SKM-1 treated with dmso at 0.1 percent for 144 hours (cell line): ENCODE measurements at regions not wholly inside any gene's neighbourhood (a gene's known extent, or its start where the extent isn't known, plus 50 kb on each side); places are given as distances from the start of the nearest gene placed in this dataset.

Source experiments
- DNase-seq: peaks from one replicate; lab custom pipeline; 2025; ENCODE audit not compliant: unreplicated experiment; lab: John Stamatoyannopoulos, UW

- no peak for DNase-seq
Observed at GRCh38 chr2:220932041-220932440, 640.1 kb downstream of the EPHA4 start.

- no peak for DNase-seq
Observed at GRCh38 chr2:220935789-220936321, 636.2 kb downstream of the EPHA4 start.

- no peak for DNase-seq
Observed at GRCh38 chr2:220936641-220937197, 635.4 kb downstream of the EPHA4 start.

GRCh38 chr2:220937245-220937644 is 634.9 kb downstream of the EPHA4 start:
- no peak for DNase-seq

GRCh38 chr2:220940646-220941045 is 631.5 kb downstream of the EPHA4 start:
- DNase-seq: no peak

- no peak for DNase-seq
Observed at GRCh38 chr2:220941683-220942082, 630.4 kb downstream of the EPHA4 start.

- DNase-seq: no peak
Observed at GRCh38 chr2:220946552-220946951, 625.6 kb downstream of the EPHA4 start.

- no peak for DNase-seq
Observed at GRCh38 chr2:220948579-220948978, 623.5 kb downstream of the EPHA4 start.

GRCh38 chr2:220949466-220949865 is 622.6 kb downstream of the EPHA4 start:
- DNase-seq: no peak

- no peak for DNase-seq
Observed at GRCh38 chr2:220955776-220956175, 616.3 kb downstream of the EPHA4 start.

GRCh38 chr2:220956429-220956828 is 615.7 kb downstream of the EPHA4 start:
- DNase-seq: no peak

- DNase-seq: no peak
Observed at GRCh38 chr2:220959391-220959802, 612.7 kb downstream of the EPHA4 start.

DNA sequence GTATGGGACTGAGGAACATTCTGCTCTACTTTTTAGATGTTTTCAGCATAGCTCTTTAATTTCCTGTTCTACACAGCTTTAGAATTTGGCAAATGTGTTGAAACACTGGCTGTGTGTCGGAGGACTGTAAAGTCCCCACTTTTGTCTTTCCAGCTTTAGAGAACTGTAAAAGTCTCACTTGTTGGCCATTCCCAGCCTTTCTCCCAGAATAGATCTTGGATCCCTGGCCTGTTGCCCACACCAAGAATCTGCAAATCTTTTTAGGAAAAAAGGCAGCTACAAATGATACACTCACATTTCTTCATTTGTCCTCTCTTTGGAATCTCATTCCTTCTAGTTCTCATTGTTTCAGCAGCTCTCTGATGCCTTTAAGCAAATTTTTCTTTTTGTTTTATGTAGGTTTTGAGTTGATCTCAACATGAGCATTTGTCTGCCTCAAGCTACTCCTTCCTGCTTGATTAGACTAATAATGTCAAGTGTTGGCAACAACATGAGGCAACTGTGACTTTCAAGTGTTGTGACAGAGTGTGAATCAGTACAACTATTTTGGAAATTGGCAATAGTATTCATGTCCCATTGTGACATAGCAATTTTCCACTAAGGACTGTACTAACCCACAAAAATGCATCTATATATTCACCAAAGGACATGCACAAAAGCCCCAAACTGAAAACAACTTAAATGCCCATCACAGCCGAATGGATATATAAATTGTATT is 610.8 kb downstream of the EPHA4 start:
- no peak for DNase-seq

GRCh38 chr2:220962556-220962955 is 609.5 kb downstream of the EPHA4 start:
- no peak for DNase-seq

- no peak for DNase-seq
Observed at GRCh38 chr2:220963076-220963475, 609.0 kb downstream of the EPHA4 start.

DNA sequence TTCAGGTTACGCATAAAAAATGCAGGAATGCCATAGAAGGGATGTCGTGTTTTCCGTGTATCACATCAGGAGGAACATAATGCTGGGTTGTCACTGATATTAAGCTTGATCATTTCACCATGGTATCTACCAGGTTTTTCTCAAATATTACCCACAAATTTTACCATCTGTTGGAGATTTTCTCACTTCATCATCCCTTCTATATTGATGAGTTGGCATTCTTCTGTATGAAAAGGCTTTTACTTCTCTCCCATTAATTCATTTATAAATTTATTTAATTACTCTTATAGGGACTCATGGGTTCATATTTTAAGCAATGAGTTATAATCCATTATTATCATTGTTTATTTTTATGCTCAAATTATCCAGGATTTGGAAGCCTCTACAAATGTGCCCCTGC is 608.2 kb downstream of the EPHA4 start:
- DNase-seq: no peak

DNA sequence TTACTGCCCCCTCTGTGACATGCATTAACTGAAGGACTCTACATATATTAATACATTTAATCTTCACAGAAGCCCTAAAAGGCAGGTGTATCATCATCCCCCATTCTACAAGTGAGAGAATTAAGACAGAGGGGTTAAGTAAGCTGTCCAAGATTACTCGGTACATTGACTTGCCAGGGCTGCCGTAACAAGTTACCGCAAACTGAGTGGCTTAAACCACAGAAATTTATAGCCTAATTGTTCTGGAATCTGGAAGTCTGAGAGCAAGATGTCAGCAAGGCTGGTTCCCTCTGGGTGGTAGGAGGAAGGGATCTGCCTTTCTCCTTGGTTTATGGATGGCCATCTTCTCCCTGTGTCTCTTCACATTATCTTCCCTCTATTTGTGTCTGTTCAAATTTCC is 605.5 kb downstream of the EPHA4 start:
- DNase-seq: no peak

DNA sequence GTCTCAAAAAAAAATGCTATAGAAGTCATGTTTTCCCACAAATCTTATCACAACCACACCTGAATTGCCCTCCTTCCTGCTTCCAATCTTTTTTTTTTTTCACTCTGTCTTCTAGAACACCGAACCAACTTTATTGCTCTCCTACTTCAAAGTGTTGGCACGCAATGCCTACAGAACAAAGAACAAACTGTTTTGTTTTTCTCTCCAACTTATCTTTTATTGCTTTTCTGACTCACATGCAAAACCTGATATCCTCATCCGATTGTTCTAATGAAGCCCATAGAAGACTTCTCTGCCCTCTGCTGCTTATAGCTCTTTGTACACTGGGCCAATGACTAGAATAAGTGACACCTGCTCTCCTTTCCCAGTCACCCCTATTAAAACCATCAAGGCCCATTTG is 602.8 kb downstream of the EPHA4 start:
- no peak for DNase-seq

DNA sequence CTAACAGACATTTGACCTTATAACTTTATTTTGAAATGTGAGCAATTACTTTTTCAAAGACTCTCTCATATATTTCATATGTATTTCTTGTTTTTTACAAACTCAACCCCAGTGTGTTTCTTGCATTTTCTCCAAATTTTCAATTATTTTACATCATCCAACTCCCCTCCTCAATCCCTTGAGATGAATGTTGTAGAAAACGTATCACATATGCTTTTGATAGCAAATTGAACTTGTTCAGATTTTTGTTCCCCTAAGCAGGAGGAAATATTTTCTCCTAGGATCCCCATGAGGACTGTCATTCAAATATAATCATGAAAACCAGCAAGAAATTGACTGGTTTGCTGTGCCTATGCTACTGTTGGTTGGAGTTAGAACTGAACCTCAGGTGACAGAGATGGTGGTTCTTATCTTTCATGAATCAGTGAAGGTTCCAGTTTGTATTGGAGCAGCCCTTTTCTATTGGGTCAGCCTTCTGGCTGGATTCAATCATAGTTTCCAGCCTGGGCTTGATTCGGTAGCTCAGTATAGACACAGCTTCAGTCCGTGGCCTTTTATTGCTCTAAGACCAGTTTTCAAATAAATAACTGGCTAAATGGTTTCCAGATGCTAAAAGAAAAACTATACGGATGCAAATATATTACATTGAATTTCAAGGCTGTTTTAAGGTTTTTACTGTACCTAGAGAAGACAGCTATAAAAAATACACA is 591.0 kb downstream of the EPHA4 start:
- no peak for DNase-seq

DNA sequence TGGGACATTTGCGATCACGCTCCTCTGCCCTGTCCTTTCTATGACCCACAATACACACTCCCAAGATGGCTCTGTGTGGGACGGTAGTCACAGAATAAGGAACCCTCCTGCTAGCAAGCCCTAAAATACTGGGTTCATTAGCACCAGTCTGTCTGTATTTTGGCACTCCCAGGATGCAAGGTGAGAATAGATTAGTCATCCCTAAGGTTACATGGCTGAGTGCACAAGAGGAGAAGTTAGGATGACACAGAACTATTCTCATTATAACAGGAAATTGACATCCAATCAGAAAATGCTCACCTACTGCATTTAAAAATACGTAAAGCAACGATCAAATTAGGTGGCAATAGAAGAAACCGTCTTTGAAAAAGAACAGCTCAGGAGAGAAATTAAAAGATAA is 590.2 kb downstream of the EPHA4 start:
- DNase-seq: no peak

GRCh38 chr2:220985561-220985960 is 586.5 kb downstream of the EPHA4 start:
- no peak for DNase-seq

GRCh38 chr2:220987839-220988238 is 584.3 kb downstream of the EPHA4 start:
- DNase-seq: no peak
